Germinal center (tissue), 1 donor: ENCODE measurements at regions not wholly inside any gene's neighbourhood (a gene's known extent, or its start where the extent isn't known, plus 50 kb on each side); places are given as distances from the start of the nearest gene placed in this dataset.
"Not testable (repeated sequence)": the region's sequence is repeated elsewhere in the genome, so short reads cannot be mapped to it uniquely, and the experiment has no call there.

ENCODE experiments used
- DNase-seq: peaks from one replicate; pipeline ENCODE4 v3.0.0; 2012; ENCODE audit warnings: mixed read lengths, low spot score

GRCh38 chr11:23869671-23870070 is 627.2 kb upstream of the LUZP2 start:
- DNase-seq: no peak

- no peak for DNase-seq
Observed at GRCh38 chr11:23873406-23873805, 623.4 kb upstream of the LUZP2 start.

GRCh38 chr11:23875176-23875850 is 621.5 kb upstream of the LUZP2 start:
- no peak for DNase-seq

- DNase-seq: not testable (repeated sequence)
Observed at GRCh38 chr11:23883426-23884048, 613.3 kb upstream of the LUZP2 start.

GRCh38 chr11:23884341-23884740 is 612.5 kb upstream of the LUZP2 start:
- no peak for DNase-seq

GRCh38 chr11:23885801-23886200 is 611.1 kb upstream of the LUZP2 start:
- no peak for DNase-seq

GRCh38 chr11:23887122-23887521 is 609.7 kb upstream of the LUZP2 start:
- not testable (repeated sequence) for DNase-seq

- no peak for DNase-seq
Observed at GRCh38 chr11:23893126-23893525, 603.7 kb upstream of the LUZP2 start.

- no peak for DNase-seq
Observed at GRCh38 chr11:23897453-23898286, 599.2 kb upstream of the LUZP2 start.

GRCh38 chr11:23903044-23903704 is 593.7 kb upstream of the LUZP2 start:
- no peak for DNase-seq

GRCh38 chr11:23919455-23919854 is 577.4 kb upstream of the LUZP2 start:
- DNase-seq: no peak

GRCh38 chr11:23923357-23923756 is 573.5 kb upstream of the LUZP2 start:
- no peak for DNase-seq

GRCh38 chr11:23924226-23924625 is 572.6 kb upstream of the LUZP2 start:
- no peak for DNase-seq

- no peak for DNase-seq
Observed at GRCh38 chr11:23931443-23931842, 565.4 kb upstream of the LUZP2 start.

- no peak for DNase-seq
Observed at GRCh38 chr11:23932485-23932898, 564.4 kb upstream of the LUZP2 start.

- DNase-seq: no peak
Observed at GRCh38 chr11:23933721-23934120, 563.1 kb upstream of the LUZP2 start.

- not testable (repeated sequence) for DNase-seq
Observed at GRCh38 chr11:23934671-23935270, 562.1 kb upstream of the LUZP2 start.

- DNase-seq: not testable (repeated sequence)
Observed at GRCh38 chr11:23942117-23942815, 554.6 kb upstream of the LUZP2 start.

GRCh38 chr11:23944923-23945322 is 551.9 kb upstream of the LUZP2 start:
- no peak for DNase-seq

- DNase-seq: no peak
Observed at GRCh38 chr11:23947883-23948282, 549.0 kb upstream of the LUZP2 start.

- DNase-seq: no peak
Observed at GRCh38 chr11:23948851-23949250, 548.0 kb upstream of the LUZP2 start.
